Choroid plexus epithelial cell (primary cell): ENCODE measurements at regions not wholly inside any gene's neighbourhood (a gene's known extent, or its start where the extent isn't known, plus 50 kb on each side); places are given as distances from the start of the nearest gene placed in this dataset.
"Not testable (repeated sequence)": the region's sequence is repeated elsewhere in the genome, so short reads cannot be mapped to it uniquely, and the experiment has no call there.

Experiments
- DNase-seq: peaks from one replicate; pipeline ENCODE4 v3.0.0-alpha.2; 2010; ENCODE audit warnings: low read depth
- H3K4me3 ChIP-seq: 2 replicates; pipeline ENCODE4 v1.5.1; 2011; ENCODE audit warnings: low read depth, mild to moderate bottlenecking, control low read depth, low read length, moderate library complexity
- TF ChIP-seq, protein P1 (sequence below): conservative IDR thresholded peaks from 2 replicates; pipeline ENCODE4 v1.5.1; 2011; ENCODE audit warnings: low read depth, mild to moderate bottlenecking, control low read depth, inconsistent platforms, low read length, moderate library complexity

DNA sequence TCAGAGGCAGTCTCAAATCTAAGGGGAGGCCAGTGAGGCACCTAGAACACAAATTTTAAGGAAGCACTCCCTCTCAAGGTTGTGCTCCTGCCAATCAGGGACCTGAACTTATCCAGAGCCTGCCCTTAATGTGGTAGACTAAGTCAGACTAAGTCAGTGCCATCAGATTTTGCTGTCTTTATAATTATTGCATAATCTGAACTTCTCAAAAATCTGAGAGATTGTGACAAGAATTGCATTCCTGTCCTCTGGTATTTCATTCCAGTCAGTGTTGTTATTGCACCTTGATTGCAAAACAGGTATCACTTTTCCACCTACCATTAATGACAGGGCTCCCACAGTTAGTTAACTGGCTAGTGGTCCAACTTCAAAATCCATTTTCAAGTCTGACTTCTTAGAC, 197.1 kb upstream of the HCN1 start:
- DNase-seq = no peak
- H3K4me3 ChIP-seq = no peak overlapping the region
- TF ChIP-seq, protein P1, sequence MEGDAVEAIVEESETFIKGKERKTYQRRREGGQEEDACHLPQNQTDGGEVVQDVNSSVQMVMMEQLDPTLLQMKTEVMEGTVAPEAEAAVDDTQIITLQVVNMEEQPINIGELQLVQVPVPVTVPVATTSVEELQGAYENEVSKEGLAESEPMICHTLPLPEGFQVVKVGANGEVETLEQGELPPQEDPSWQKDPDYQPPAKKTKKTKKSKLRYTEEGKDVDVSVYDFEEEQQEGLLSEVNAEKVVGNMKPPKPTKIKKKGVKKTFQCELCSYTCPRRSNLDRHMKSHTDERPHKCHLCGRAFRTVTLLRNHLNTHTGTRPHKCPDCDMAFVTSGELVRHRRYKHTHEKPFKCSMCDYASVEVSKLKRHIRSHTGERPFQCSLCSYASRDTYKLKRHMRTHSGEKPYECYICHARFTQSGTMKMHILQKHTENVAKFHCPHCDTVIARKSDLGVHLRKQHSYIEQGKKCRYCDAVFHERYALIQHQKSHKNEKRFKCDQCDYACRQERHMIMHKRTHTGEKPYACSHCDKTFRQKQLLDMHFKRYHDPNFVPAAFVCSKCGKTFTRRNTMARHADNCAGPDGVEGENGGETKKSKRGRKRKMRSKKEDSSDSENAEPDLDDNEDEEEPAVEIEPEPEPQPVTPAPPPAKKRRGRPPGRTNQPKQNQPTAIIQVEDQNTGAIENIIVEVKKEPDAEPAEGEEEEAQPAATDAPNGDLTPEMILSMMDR = no peak

DNA sequence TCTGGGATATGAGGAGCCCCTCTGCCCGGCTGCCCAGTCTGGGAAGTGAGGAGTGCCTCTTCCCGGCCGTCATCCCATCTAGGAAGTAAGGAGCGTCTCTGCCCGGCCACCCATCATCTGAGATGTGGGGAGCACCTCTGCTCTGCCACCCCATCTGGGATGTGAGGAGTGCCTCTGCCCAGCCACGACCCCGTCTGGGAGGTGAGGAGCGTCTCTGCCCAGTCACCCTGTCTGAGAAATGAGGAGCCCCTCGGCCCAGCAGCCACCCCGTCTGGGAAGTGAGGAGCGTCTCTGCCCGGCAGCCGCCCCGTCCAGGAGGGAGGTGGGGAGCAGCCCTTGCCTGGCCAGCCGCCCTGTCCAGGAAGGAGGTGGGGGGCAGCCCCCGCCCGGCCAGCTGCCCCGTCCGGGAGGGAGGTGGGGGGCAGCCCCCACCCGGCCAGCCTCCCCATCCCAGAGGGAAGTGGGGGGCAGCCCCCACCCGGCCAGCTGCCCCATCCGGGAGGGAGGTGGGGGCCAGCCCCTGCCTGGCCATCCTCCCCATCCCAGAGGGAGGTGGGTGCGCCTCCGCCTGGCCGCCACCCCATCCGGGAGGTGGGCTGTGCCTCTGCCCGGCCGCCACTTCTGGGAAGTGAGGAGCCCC, 194.4 kb upstream of the HCN1 start:
- not testable (repeated sequence) for H3K4me3 ChIP-seq, DNase-seq

DNA sequence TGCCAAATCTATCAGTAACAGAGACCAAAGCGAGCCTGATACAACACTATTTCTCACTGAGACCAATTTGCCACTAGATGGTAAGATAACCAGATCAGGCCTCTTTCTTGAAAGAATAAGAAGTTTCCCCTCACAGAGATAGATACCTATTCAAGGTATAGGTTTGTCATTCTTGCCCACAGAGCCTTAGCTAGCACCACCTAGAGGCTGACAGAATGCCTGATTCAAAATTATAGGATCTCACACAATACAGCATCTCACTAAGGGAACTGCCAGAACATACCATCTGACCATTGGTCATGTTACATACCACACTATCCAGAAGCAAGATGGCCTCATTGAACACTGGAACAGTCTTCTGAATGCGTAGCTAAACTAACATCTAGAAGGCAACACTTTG, 166.6 kb upstream of the HCN1 start:
- TF ChIP-seq, protein P1 = no peak
- DNase-seq = no peak
- no peak overlapping the region for H3K4me3 ChIP-seq

DNA sequence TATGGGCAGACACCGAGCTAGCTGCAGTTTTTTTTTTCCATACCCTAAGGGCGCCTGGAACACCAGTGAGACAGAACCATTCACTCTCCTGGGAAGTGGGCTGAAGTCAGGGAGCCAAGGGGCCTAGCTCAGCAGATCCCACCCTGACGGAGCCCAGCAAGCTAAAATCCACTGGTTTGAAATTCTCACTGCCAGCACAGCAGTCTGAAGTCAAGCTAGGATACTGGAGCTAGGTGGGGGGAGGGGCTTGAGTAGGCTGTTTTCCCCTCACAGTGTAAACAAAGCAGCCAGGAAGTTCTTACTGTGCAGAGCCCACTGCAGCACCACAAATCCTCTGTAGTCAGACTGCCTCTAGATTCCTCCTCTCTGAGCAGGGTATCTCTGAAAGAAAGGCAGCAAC, 151.7 kb upstream of the HCN1 start:
- no peak overlapping the region for H3K4me3 ChIP-seq
- no peak for DNase-seq
- TF ChIP-seq, protein P1 = no peak

DNA sequence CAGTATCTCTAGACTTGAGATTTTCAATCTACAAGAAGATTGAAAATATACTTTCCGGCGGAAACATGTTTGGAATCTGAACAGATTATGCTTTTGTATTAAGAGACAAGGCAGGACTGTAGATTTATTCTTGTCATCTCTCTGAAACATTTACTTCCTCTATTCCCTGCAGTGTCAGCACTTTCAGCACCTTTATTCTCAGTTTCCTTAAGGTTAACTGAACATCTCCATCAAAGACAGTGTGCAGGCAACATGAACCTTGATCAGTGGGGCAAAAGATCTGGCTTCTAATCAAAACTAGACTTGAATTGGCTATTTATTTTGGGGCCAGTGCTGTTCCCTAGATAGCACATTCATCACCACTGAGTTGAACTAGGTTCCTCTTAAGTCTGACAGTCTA, 129.9 kb upstream of the HCN1 start:
- H3K4me3 ChIP-seq = no peak overlapping the region
- TF ChIP-seq, protein P1 = no peak
- no peak for DNase-seq

DNA sequence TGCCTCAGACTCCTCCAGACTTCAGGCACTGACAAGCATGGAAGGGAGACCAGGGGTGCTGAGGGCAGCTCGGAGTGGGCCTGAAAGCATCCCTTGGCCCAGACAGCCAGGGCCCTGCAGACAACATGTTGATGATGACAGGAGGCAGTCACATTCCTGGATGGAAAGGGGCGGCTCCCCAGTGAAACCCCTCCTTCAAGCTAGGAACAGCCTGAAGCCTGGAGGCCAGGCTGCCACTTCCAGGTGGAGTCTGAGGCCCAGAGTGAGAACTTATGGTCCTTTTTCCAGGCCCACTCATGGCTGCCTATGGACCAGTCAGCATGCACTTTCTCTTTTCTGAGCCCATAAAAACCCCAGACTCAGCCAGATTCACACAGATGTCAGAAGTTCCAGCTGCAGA, 104.2 kb upstream of the HCN1 start:
- no peak overlapping the region for H3K4me3 ChIP-seq
- TF ChIP-seq, protein P1 = no peak

DNA sequence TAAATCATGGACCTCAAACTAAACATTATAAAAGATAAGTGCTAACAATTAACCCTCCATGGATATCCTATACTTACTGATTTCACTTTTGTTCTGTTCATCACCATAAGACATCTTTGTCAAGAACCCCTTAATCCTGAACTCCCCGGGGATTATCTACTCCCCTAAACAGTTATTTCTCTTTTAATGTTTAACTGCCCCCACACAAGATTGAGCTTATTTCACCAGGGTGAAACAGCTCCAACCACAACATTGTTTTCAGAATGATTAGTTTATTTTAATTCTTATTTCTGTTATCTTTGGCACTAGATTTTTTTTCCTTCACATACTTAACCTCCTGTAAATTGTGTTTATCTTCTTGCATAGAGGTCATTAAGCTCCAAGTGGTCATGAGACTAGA, 103.2 kb upstream of the HCN1 start:
- no peak for DNase-seq
- no peak overlapping the region for H3K4me3 ChIP-seq
- TF ChIP-seq, protein P1 = no peak

More for the DNA sequence above, 104.2 kb upstream of the HCN1 start:
- DNase-seq = no peak
